ENCODE measurements at regions not wholly inside any gene's neighbourhood (a gene's known extent, or its start where the extent isn't known, plus 50 kb on each side); places are given as distances from the start of the nearest gene placed in this dataset.

DNA sequence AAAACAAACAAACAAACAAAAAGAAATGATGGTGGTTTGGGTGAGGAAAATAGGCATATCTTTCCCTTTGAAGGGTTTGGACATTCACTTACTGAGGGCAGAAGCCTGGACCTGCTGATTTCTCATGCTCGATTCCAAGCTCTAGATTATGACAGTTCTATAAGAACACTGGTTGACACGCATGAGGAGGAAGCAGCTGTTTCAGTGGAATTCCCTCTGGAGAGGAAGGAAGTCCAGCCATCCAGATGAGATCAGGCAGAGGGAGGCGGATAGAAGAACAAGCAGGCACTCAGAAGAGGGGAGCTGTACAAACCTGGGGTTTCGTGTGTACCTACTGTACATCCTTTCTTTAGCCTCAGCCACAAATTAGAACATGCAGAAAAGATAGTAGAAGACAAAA is 691.9 kb downstream of the INHBA start:
- no peak overlapping the region for H3K27ac ChIP-seq (ENCODE audit: low read length in 2 of 2)
- no peak overlapping the region for H3K27ac Mint-ChIP-seq
- ATAC-seq (ENCODE audit: low read depth) = no peak
- H3K9ac ChIP-seq (ENCODE audit: low read length) = no peak overlapping the region
- POLR2A ChIA-PET = no interaction called here
- no peaks in the 10 kb centered on the region for H3K79me2 ChIP-seq (ENCODE audit: control insufficient read depth, insufficient read depth, low read length)
- no peaks in the 10 kb centered on the region for H3K27me3 ChIP-seq (replicated peaks in 1 of 4; ENCODE audit: control extremely low read depth in 1 of 4, control insufficient read depth in 3 of 4, insufficient read depth in 4 of 4, low read length in 3 of 4)
- H3K4me3 ChIP-seq (ENCODE audit: control extremely low read depth in 1 of 5, extremely low read depth in 1 of 5, insufficient read depth in 1 of 5, low read depth in 2 of 5, low read length in 4 of 5) = no peak overlapping the region
- no peaks in the 10 kb centered on the region for H3K9me3 Mint-ChIP-seq (ENCODE audit: insufficient read depth)
- DNase-seq = no peak
- WGBS (ENCODE audit: insufficient coverage) = 10% methylated on average over 2 of the region's 4 CpGs
- TF ChIP-seq, protein P1, sequence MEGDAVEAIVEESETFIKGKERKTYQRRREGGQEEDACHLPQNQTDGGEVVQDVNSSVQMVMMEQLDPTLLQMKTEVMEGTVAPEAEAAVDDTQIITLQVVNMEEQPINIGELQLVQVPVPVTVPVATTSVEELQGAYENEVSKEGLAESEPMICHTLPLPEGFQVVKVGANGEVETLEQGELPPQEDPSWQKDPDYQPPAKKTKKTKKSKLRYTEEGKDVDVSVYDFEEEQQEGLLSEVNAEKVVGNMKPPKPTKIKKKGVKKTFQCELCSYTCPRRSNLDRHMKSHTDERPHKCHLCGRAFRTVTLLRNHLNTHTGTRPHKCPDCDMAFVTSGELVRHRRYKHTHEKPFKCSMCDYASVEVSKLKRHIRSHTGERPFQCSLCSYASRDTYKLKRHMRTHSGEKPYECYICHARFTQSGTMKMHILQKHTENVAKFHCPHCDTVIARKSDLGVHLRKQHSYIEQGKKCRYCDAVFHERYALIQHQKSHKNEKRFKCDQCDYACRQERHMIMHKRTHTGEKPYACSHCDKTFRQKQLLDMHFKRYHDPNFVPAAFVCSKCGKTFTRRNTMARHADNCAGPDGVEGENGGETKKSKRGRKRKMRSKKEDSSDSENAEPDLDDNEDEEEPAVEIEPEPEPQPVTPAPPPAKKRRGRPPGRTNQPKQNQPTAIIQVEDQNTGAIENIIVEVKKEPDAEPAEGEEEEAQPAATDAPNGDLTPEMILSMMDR (IDR thresholded peaks at IDR 0.05) = no peak
- no peak for TF ChIP-seq EZH2 (IDR thresholded peaks at IDR 0.05; ENCODE audit: borderline replicate concordance, insufficient read depth, low read depth, low read length, poor library complexity, severe bottlenecking)
- no peaks in the 10 kb centered on the region for H3K27me3 Mint-ChIP-seq
- no peak overlapping the region for H3K4me3 Mint-ChIP-seq
- intact Hi-C loops (cut with micrococcal nuclease) = no loop called here
- no peak overlapping the region for H3K4me2 ChIP-seq (replicated peaks; ENCODE audit: low read depth, low read length, poor library complexity, severe bottlenecking)
- CTCF ChIA-PET = no interaction called here
- no peaks in the 10 kb centered on the region for H3K4me1 Mint-ChIP-seq
- H3K9me3 ChIP-seq (ENCODE audit: control extremely low read depth in 1 of 3, control insufficient read depth in 2 of 3, insufficient read depth in 1 of 3, low read length in 2 of 3) = no peaks in the 10 kb centered on the region
- no peaks in the 10 kb centered on the region for H4K20me1 ChIP-seq (ENCODE audit: control insufficient read depth, insufficient read depth, low read length, poor library complexity, severe bottlenecking)
- H2AFZ ChIP-seq (ENCODE audit: insufficient read depth, low read depth, low read length, poor library complexity, severe bottlenecking) = no peak overlapping the region
- no peaks in the 10 kb centered on the region for H3K4me1 ChIP-seq (ENCODE audit: control insufficient read depth in 2 of 2, insufficient read depth in 2 of 2, low read length in 2 of 2)
- H3K36me3 ChIP-seq (replicated peaks in 1 of 2; ENCODE audit: control extremely low read depth in 1 of 2, control insufficient read depth in 1 of 2, extremely low read depth in 1 of 2, insufficient read depth in 2 of 2, low read length in 1 of 2) = no peaks in the 10 kb centered on the region

DNA sequence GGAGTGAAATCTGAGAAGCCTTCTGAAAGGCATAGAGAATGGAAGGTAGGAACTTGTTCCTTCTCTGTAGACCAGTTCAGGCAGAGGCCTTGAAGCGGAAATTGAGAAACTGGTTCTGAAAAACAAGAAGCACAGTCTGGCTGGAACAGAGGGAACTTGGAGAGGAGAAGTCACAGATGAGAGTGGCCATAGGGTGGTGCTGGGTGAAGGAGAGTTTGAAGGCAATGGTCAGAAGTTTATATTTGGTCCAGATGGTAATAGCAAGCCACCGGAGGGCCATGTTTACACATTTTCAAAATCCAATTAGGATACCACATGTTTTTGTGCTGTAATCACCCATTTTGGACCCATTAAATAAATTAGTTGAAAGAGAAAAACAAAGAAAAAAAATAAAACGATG is 692.5 kb downstream of the INHBA start:
- ChIA-PET CTCF (no interaction called here), POLR2A (no interaction called here)
- intact Hi-C loops (cut with micrococcal nuclease) = no loop called here
- TF ChIP-seq, protein P1 (IDR thresholded peaks at IDR 0.05) = no peak
- no peak for TF ChIP-seq EZH2 (IDR thresholded peaks at IDR 0.05; ENCODE audit: borderline replicate concordance, insufficient read depth, low read depth, low read length, poor library complexity, severe bottlenecking)
- 100% methylated on average over 1 of the region's 3 CpGs for WGBS (ENCODE audit: insufficient coverage)
- no peak for ATAC-seq (ENCODE audit: low read depth)
- Mint-ChIP-seq H3K4me3 (no peak overlapping the region), H3K4me1 (no peaks in the 10 kb centered on the region), H3K27ac (no peak overlapping the region), H3K27me3 (no peaks in the 10 kb centered on the region), H3K9me3 (ENCODE audit: insufficient read depth) (no peaks in the 10 kb centered on the region)
- no peaks in the 10 kb centered on the region for H3K36me3 ChIP-seq (replicated peaks in 1 of 2; ENCODE audit: control extremely low read depth in 1 of 2, control insufficient read depth in 1 of 2, extremely low read depth in 1 of 2, insufficient read depth in 2 of 2, low read length in 1 of 2)
- no peak overlapping the region for H3K4me3 ChIP-seq (ENCODE audit: control extremely low read depth in 1 of 5, extremely low read depth in 1 of 5, insufficient read depth in 1 of 5, low read depth in 2 of 5, low read length in 4 of 5)
- no peaks in the 10 kb centered on the region for H3K79me2 ChIP-seq (ENCODE audit: control insufficient read depth, insufficient read depth, low read length)
- no peak overlapping the region for H3K4me2 ChIP-seq (replicated peaks; ENCODE audit: low read depth, low read length, poor library complexity, severe bottlenecking)
- H4K20me1 ChIP-seq (ENCODE audit: control insufficient read depth, insufficient read depth, low read length, poor library complexity, severe bottlenecking) = no peaks in the 10 kb centered on the region
- no peak for DNase-seq
- H3K27ac ChIP-seq (ENCODE audit: low read length in 2 of 2) = no peak overlapping the region
- H2AFZ ChIP-seq (ENCODE audit: insufficient read depth, low read depth, low read length, poor library complexity, severe bottlenecking) = no peak overlapping the region
- no peaks in the 10 kb centered on the region for H3K27me3 ChIP-seq (replicated peaks in 1 of 4; ENCODE audit: control extremely low read depth in 1 of 4, control insufficient read depth in 3 of 4, insufficient read depth in 4 of 4, low read length in 3 of 4)
- H3K9ac ChIP-seq (ENCODE audit: low read length) = no peak overlapping the region
- no peaks in the 10 kb centered on the region for H3K4me1 ChIP-seq (ENCODE audit: control insufficient read depth in 2 of 2, insufficient read depth in 2 of 2, low read length in 2 of 2)
- no peaks in the 10 kb centered on the region for H3K9me3 ChIP-seq (ENCODE audit: control extremely low read depth in 1 of 3, control insufficient read depth in 2 of 3, insufficient read depth in 1 of 3, low read length in 2 of 3)
